Endodermal cell (in vitro differentiated cells): ENCODE measurements at regions not wholly inside any gene's neighbourhood (a gene's known extent, or its start where the extent isn't known, plus 50 kb on each side); places are given as distances from the start of the nearest gene placed in this dataset.

ENCODE experiments used
- DNase-seq: peaks from one replicate; pipeline ENCODE4 v3.0.0-alpha.2; 2017
- H3K27ac ChIP-seq: 2 replicates; pipeline ENCODE4 v1.5.1; 2013; ENCODE audit warnings: mild to moderate bottlenecking, low read depth, low read length, moderate library complexity
- H3K27me3 ChIP-seq: 2 replicates; pipeline ENCODE4 v1.6.1; 2013; ENCODE audit warnings: mild to moderate bottlenecking, low read length, moderate library complexity; ENCODE audit not compliant: insufficient read depth, control insufficient read depth, poor library complexity, severe bottlenecking
- H3K36me3 ChIP-seq: 2 replicates; pipeline ENCODE4 v1.7.0; 2013; ENCODE audit warnings: mild to moderate bottlenecking, low read length, moderate library complexity; ENCODE audit not compliant: control insufficient read depth, insufficient read depth
- H3K4me1 ChIP-seq: one replicate; pipeline ENCODE4 v1.7.0; 2013; ENCODE audit warnings: low read length; ENCODE audit not compliant: control insufficient read depth, insufficient read depth
- H3K4me3 ChIP-seq: 2 replicates; pipeline ENCODE4 v1.5.1; 2013; ENCODE audit warnings: mild to moderate bottlenecking, low read length, moderate library complexity
- H3K9ac ChIP-seq: 2 replicates; pipeline ENCODE4 v1.6.1; 2013; ENCODE audit warnings: mild to moderate bottlenecking, low read length, moderate library complexity; ENCODE audit not compliant: poor library complexity, severe bottlenecking; ENCODE audit errors: extremely low read depth
- H3K9me3 ChIP-seq: 2 replicates; pipeline ENCODE4 v1.6.1; 2013; ENCODE audit warnings: mild to moderate bottlenecking, low read length, moderate library complexity; ENCODE audit not compliant: control insufficient read depth
- H3K27ac Mint-ChIP-seq: 2 replicates; pipeline ENCODE4 v1.8.0; 2020; ENCODE audit warnings: mixed read lengths
- H3K27me3 Mint-ChIP-seq: 2 replicates; pipeline ENCODE4 v1.8.0; 2021; ENCODE audit warnings: mild to moderate bottlenecking, mixed read lengths; ENCODE audit not compliant: insufficient read depth
- H3K36me3 Mint-ChIP-seq: 2 replicates; pipeline ENCODE4 v1.8.0; 2020; ENCODE audit warnings: low read depth, mixed read lengths
- H3K4me1 Mint-ChIP-seq: 2 replicates; pipeline ENCODE4 v1.8.0; 2020; ENCODE audit warnings: mixed read lengths
- H3K4me3 Mint-ChIP-seq: 2 replicates; pipeline ENCODE4 v1.8.0; 2020; ENCODE audit warnings: mild to moderate bottlenecking, moderate library complexity, mixed read lengths
- H3K9me3 Mint-ChIP-seq: 2 replicates; pipeline ENCODE4 v1.8.0; 2020; ENCODE audit warnings: mild to moderate bottlenecking, mixed read lengths
- CTCF ChIP-seq: fragments of 200-600 bp; sonication (generic); conservative IDR thresholded peaks from 2 replicates; pipeline ENCODE4 v1.5.0; 2021; ENCODE audit warnings: antibody characterized with exemption, mild to moderate bottlenecking
- WGBS, 2 experiments: methylation state at CpG; one replicate each; pipeline versions ENCODE4 v1.1.5 to v1.1.7; 2013; ENCODE audit warnings: missing lambda C conversion rate in 2 of 2, mixed read lengths in 1 of 2; ENCODE audit not compliant: insufficient coverage in 1 of 2, insufficient read length in 1 of 2; 5-methylcytosine and 5-hydroxymethylcytosine counted together

- peak; percentile 69 for TF ChIP-seq CTCF
- Histone ChIP-seq H3K27ac (no peak overlapping the region), H3K9ac (no peak overlapping the region), H3K36me3 (no peaks in the 10 kb centered on the region), H3K4me1 (no peaks in the 10 kb centered on the region), H3K9me3 (no peaks in the 10 kb centered on the region), H3K4me3 (no peak overlapping the region), H3K27me3 (peaks cover 8% of the 10 kb centered on the region)
- peak; percentile 72 for DNase-seq
- WGBS, 2 experiments, result 49 to 66% methylated on average over 2 to 6 of the region's 6 CpGs
- H3K9me3 Mint-ChIP-seq, result peaks cover 4% of the 10 kb centered on the region
- H3K27me3 Mint-ChIP-seq, result peaks cover 10% of the 10 kb centered on the region
- H3K27ac Mint-ChIP-seq, result no peak overlapping the region
- no peaks in the 10 kb centered on the region for H3K36me3 Mint-ChIP-seq
- H3K4me1 Mint-ChIP-seq, result no peaks in the 10 kb centered on the region
- H3K4me3 Mint-ChIP-seq, result no peak overlapping the region
Observed at GRCh38 chr20:59412875-59413284, 112.5 kb downstream of the EDN3 start.

GRCh38 chr20:59413326-59413865, 113.0 kb downstream of the EDN3 start:
- TF ChIP-seq CTCF, result no peak
- no peaks in the 10 kb centered on the region for H3K4me1 Mint-ChIP-seq
- H3K4me1 ChIP-seq, result no peaks in the 10 kb centered on the region
- H3K4me3 ChIP-seq, result no peak overlapping the region
- H3K27me3 Mint-ChIP-seq, result peaks cover 13% of the 10 kb centered on the region
- peaks cover 13% of the 10 kb centered on the region for H3K27me3 ChIP-seq
- H3K36me3 Mint-ChIP-seq, result no peaks in the 10 kb centered on the region
- H3K9me3 Mint-ChIP-seq, result peaks cover 4% of the 10 kb centered on the region
- no peaks in the 10 kb centered on the region for H3K9me3 ChIP-seq
- peak; percentile 32 for DNase-seq
- no peak overlapping the region for H3K9ac ChIP-seq
- WGBS, 2 experiments, result 89% methylated on average over 6 of the region's 6 CpGs; no CpG with 5 or more reads in 1 of the 2 experiments
- H3K27ac Mint-ChIP-seq, result no peak overlapping the region
- H3K36me3 ChIP-seq, result no peaks in the 10 kb centered on the region
- H3K4me3 Mint-ChIP-seq, result no peak overlapping the region
- H3K27ac ChIP-seq, result no peak overlapping the region

GRCh38 chr20:59414936-59415623, 114.7 kb downstream of the EDN3 start:
- Mint-ChIP-seq H3K4me3 (no peak overlapping the region), H3K27ac (no peak overlapping the region), H3K27me3 (peaks cover 17% of the 10 kb centered on the region), H3K4me1 (no peaks in the 10 kb centered on the region), H3K9me3 (no peaks in the 10 kb centered on the region), H3K36me3 (no peaks in the 10 kb centered on the region)
- DNase-seq, result no peak
- Histone ChIP-seq H3K27me3 (peaks cover 26% of the 10 kb centered on the region), H3K4me3 (no peak overlapping the region), H3K4me1 (no peaks in the 10 kb centered on the region), H3K36me3 (no peaks in the 10 kb centered on the region), H3K9ac (no peak overlapping the region), H3K9me3 (no peaks in the 10 kb centered on the region), H3K27ac (no peak overlapping the region)
- 93 to 95% methylated on average over 14 to 18 of the region's 18 CpGs for WGBS, 2 experiments
- TF ChIP-seq CTCF, result no peak
